ENCODE measurements at regions not wholly inside any gene's neighbourhood (a gene's known extent, or its start where the extent isn't known, plus 50 kb on each side); places are given as distances from the start of the nearest gene placed in this dataset.

DNA sequence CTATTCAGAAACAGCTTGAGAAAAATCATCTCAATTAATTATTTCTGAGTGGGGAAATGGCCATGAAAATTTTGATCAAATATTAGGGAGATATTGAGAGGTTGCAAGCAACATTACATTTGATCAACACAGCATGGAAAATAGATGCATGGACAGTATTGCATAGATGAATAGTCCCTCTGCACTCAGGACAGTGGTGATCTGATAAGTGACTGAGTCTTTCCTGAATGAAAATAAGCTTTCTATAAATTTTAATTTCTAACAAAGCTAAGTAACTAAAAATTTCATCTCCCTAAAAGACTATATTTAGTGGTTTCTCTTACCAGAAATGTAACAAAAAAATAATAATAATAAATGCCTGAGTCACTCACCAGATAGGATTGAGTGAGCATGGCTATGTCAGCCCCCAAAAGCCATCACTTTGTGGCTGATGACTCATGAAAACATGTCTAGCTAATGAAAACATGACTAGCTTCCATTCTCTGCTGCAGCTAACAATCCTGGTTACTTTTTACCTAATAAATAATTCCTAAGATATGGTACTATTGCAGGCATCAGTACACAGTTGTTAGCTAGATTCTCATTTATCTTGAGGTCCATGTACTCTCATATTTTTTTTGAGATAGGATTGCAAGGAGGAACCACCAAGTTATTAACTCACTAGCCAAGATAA is 1294.8 kb upstream of the ACO1 start:
- Histone ChIP-seq H3K27me3 (no peaks in the 10 kb centered on the region), H3K4me3 (no peak overlapping the region), H3K9me3 (no peaks in the 10 kb centered on the region), H3K4me1 (no peaks in the 10 kb centered on the region), H3K36me3 (no peaks in the 10 kb centered on the region), H3K27ac (no peak overlapping the region)
- no peak for ATAC-seq
- intact Hi-C loops (cut with DNase I) = no loop called here
- TF ChIP-seq, protein P1, sequence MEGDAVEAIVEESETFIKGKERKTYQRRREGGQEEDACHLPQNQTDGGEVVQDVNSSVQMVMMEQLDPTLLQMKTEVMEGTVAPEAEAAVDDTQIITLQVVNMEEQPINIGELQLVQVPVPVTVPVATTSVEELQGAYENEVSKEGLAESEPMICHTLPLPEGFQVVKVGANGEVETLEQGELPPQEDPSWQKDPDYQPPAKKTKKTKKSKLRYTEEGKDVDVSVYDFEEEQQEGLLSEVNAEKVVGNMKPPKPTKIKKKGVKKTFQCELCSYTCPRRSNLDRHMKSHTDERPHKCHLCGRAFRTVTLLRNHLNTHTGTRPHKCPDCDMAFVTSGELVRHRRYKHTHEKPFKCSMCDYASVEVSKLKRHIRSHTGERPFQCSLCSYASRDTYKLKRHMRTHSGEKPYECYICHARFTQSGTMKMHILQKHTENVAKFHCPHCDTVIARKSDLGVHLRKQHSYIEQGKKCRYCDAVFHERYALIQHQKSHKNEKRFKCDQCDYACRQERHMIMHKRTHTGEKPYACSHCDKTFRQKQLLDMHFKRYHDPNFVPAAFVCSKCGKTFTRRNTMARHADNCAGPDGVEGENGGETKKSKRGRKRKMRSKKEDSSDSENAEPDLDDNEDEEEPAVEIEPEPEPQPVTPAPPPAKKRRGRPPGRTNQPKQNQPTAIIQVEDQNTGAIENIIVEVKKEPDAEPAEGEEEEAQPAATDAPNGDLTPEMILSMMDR (IDR thresholded peaks at IDR 0.05) = no peak
- TF ChIP-seq POLR2A (IDR thresholded peaks at IDR 0.05) = no peak
- no peak for DNase-seq

DNA sequence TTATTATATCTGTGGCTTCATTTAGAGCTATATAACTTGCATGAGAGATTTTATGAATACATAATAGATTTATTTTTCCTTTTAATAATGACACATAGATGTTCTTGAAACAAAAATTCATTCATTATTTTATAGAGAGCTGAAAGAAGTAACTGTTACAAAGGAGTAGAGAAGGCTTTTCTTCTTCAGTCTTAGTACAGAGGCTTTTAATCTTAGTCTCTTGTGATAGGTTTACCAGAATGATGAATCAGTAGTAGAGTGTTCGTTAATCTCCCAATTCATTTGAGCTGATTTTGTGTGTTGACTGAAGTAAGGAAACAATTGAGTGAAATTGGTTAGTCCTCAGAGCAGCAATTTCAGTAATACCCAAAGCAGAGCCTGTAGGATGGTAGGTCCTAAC is 1284.1 kb upstream of the ACO1 start:
- intact Hi-C loops (cut with DNase I) = no loop called here
- 40% methylated on average over 1 of the region's 1 CpG for WGBS (ENCODE audit: insufficient coverage, low coverage, low lambda C conversion rate, missing lambda C conversion rate)
- no peak for TF ChIP-seq POLR2A (IDR thresholded peaks at IDR 0.05)
- TF ChIP-seq, protein P1 (IDR thresholded peaks at IDR 0.05) = no peak

DNA sequence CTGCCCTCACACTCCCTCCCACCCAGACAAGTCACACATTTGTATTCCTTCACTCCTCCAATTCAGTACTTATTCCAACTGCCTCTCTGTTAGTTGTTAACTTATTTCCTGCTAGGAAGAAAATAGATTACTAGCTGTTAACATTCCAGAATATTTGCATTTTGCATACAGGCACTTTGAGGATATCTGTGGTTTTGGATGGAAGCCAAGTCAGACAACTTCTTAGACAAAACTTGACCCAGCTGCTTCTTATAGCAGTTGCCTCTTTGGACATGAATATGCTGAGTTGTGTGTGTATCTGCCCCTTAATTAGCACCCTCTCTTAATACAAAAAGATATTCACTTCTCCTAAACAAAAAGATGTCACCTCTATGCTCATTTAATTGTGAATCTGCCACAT is 1280.6 kb upstream of the ACO1 start:
- Histone ChIP-seq H3K4me3 (no peak overlapping the region), H3K36me3 (no peaks in the 10 kb centered on the region), H3K9me3 (no peaks in the 10 kb centered on the region), H3K4me1 (no peaks in the 10 kb centered on the region), H3K27ac (no peak overlapping the region), H3K27me3 (no peaks in the 10 kb centered on the region)
- DNase-seq (no peak), ATAC-seq (no peak)
- intact Hi-C loops (cut with DNase I) = no loop called here
- TF ChIP-seq POLR2A (IDR thresholded peaks at IDR 0.05) = no peak
- TF ChIP-seq, protein P1 (IDR thresholded peaks at IDR 0.05) = no peak

More for the DNA sequence above, 1284.1 kb upstream of the ACO1 start:
- H3K27ac ChIP-seq = no peak overlapping the region
- no peaks in the 10 kb centered on the region for H3K4me1 ChIP-seq
- H3K9me3 ChIP-seq = no peaks in the 10 kb centered on the region
- no peaks in the 10 kb centered on the region for H3K27me3 ChIP-seq
- H3K4me3 ChIP-seq = no peak overlapping the region
- H3K36me3 ChIP-seq = no peaks in the 10 kb centered on the region
- DNase-seq = no peak
- ATAC-seq = no peak

DNA sequence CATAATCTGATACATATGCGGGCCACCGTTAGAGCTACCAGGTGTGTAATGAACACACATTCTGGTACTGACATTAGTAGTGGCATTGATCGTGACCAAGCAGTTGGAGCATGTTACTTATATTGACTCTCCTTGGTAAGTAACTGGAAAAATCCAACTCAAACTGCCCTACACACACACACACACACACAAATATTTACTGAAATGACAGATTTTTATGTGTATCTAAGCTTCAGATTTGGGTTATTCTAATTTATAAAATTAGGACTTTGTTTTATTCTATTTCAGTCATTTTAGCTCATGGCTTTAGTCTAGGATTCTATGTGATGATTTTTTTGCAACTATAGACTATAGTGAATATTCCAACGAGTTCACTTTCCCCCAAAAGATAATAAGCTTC is 1280.2 kb upstream of the ACO1 start:
- WGBS (ENCODE audit: insufficient coverage, low coverage, low lambda C conversion rate, missing lambda C conversion rate) = 41% methylated on average over 4 of the region's 4 CpGs

More for the DNA sequence above, 1280.2 kb upstream of the ACO1 start:
- intact Hi-C loops (cut with DNase I) = no loop called here
- ATAC-seq = no peak
- Histone ChIP-seq H3K9me3 (no peaks in the 10 kb centered on the region), H3K4me3 (no peak overlapping the region), H3K27me3 (no peaks in the 10 kb centered on the region), H3K4me1 (no peaks in the 10 kb centered on the region), H3K36me3 (no peaks in the 10 kb centered on the region), H3K27ac (no peak overlapping the region)
- TF ChIP-seq, protein P1 (IDR thresholded peaks at IDR 0.05) = no peak
- no peak for TF ChIP-seq POLR2A (IDR thresholded peaks at IDR 0.05)
- DNase-seq = no peak

Measured in right lobe of liver (tissue), 6 donors.